GM18520 (cell line): ENCODE measurements at regions not wholly inside any gene's neighbourhood (a gene's known extent, or its start where the extent isn't known, plus 50 kb on each side); places are given as distances from the start of the nearest gene placed in this dataset.

ENCODE experiments used
- ATAC-seq: cut with Tn5 transposase; IDR thresholded peaks from one replicate; pipeline ENCODE4 v1.9.1; 2021; ENCODE audit not compliant: unreplicated experiment

DNA sequence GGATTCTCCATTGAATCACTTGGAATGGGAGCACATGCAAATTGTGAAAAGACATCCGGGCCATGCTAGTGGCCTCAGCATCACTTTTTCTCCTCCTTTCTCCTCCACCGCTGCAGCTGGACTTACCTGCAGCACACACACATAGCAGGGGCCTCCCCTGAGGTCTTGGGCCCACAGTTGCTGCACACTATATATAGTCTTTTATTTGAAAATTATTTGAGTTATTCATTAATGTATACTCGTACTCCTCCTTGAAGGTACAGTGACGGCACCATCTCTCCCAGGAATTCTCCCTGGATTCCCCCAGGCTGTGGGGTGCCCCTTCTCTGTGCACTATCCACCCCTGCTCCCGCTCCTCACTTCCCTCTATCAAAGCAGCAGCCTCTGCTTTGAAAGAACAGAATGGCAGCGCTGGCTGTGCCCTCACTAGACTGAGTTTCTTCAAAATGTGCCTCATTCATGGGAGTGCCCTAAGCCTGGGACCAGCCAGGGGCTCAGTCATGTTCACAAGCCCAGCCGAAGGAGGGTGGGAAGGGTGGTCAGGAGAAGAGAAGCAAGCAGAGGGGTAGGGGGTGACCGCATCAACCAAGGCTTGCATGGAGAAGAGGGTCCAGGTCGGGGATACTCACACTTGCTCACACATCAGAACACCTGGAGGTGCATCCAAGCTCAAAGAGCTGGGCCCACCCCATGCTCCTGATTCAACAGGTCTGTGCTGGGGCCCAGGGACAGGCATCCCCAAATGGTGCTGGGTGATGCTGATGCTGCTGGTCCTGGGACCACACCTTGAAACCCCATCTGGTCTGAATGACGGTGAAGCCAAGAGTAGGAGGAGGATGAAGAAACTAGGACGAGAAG is 156.2 kb upstream of the ZMIZ1 start:
- no peak for ATAC-seq

DNA sequence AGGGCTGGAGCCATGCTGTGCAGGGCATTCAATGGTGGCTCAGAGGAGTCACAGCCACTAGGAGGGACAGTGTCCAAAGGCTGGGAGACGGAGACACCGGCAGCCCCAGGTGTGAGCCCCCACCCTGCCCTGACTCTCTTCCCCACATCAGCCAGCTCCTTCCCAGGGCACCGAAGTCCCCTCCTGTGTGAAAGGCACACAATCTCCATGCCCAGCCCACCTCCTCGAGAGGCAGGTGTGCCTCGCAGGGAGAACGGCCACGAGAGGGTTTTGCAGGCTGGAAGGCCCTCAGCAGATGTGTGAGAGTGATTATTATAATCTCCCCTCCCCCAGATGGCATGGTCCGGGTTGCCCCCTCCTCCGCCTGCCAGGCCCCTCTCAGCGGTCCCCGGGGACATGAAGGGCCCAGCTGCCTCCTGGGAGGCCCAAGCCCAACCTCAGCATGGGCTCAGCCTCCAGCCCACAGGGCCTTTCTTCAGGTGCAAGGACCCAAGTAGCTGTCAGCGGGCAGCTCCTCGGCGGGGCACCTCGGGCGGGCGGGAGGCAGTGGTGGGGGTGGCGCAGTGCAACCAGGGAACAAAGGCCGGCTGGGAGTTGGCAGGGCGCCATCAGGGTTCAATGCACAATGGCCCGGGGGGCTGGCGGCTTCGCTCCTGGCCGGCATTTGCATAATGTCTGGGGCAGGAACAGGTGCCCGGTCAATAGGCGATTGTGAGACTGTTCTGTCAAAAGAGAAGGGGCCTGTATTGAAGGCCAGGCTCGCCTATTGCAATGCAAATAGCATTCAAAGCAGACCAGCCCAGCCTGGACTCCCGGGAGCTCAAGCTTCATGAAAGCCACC is 155.3 kb upstream of the ZMIZ1 start:
- ATAC-seq: no peak

DNA sequence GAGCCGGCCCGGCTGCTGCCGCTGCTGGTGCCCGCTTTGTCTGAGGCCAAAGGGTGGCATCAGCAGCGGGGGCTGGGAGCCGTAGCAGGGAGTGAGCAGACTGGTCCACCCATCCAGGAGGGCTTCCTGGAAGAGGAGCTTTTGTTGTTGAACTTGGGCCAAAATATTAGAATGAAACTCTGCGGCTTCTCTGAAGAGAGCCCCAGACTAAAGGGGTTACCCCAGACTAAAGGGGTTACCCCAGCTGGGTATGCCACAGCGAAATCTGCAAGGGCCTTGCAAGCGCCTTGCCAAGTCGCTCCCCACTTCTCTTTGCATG is 154.7 kb upstream of the ZMIZ1 start:
- ATAC-seq: no peak

DNA sequence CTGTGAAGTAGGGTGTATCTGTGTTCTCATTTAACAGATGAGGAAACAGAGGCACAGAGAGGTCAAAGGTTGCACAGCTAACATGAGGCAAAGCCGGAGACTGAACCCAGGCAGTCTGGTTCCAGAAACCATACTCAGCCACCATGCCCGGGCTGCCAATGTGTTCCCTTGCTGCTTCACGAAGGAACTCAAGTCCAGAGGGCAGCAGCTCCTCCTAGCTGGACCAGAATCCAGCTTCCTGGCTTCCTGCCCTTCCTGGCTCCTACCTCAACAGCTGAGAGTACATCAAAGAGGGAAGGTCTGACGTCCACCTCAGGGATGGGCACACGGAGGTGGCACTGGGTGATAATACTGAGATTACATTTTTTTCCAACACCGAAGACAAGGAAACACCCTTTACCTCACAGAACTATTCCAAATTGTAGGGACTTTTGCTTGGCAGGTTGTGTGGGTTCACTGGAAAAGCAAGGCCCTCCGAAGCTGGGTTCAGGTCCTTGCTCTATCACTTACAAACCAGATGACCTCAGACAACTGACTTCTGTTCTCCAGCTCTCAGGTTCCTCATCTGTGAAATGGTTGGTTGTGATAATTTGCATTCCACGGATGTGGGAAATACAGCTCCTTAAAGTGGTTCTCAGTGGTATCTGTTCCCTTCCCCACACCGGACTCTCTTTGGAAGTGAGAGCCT is 154.1 kb upstream of the ZMIZ1 start:
- no peak for ATAC-seq

DNA sequence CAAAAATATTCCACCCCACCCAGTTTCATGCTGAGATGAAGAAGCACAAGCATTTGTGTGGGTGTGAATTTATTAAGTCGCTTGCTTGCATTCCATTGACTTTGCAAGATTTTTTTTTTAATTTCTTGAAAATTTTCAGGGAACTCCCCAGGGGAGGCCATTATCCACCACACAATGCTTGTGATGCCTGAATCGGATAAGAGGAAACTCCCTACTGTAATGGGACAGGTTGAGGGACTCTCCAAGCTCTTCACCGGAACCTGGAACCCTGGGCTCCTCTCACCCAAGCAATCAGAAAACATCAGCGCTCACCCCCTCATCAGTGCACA is 153.6 kb upstream of the ZMIZ1 start:
- ATAC-seq: no peak

DNA sequence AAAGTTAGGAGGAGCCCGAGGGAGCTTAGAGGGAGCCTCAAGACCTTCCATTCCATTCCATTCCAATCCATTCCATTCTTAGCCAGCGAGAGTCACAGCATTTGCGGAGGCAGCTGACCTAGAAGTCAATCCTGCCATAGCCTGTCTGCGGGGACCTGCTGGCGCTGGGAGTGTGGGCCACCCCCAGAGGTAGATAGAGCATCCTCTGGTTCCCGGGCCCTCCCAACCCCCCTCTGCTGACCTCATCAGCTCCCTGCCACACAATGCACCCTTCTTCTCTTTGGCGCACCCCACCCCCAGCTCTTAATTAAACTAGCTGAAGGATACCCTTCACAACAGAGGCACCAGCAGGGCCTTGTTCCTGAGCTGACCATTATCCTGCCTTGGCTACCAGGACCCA is 152.5 kb upstream of the ZMIZ1 start:
- ATAC-seq: no peak

DNA sequence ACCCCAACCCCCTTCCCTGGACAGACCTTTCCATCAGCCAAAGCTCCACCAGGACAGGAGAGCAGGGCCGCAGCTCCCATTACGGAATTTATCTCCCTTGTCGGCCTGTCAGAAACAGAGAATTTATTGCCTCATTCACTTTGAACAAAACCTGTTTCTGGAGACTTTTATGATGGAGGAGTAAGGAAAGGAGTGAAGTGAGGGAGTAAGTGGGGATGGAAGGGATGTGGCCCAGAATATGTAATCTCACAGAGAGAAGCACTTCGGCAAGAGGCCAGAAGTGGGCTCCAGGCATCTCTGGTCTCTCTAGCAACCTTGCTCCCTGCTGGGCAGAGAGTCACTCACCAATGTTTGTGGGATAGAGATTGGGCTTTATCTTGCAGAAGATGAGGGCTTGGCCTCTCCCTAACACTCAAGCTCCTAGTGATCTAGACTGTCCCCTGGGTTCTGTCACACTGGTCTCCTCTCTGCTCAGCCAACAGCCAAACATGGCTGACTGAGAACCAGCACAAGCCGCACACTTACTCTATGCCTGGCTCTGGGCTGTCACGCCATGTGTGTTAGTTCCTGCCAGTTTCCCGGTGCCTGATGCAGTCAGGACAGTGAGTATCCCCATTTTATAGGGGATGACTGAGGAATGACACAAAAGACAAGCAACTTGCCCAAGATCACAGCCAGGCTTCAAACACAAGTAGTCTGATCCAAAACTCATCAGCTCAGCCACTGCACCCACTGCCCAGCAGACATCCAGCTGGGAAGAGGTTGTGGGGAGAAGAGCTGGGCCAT is 149.4 kb upstream of the ZMIZ1 start:
- no peak for ATAC-seq

DNA sequence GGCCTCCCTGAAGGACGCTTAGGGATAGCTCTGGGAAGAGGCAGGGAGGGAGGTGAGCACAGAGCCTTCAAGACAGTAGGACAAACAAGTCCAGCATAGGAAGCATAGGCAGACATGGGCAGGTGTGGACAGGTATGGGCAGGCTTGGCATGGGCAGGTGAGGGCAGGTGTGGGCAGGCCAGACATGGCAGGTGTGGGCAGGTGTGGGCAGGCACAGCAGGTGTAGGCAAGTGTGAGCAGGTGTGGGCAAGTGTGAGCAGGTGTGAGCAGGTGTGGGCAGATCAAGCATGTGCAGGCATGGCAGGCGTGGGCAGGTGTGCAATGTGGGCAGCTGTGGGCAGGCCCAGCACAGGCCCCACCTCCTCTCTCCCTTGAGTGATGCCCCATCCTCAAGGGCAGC is 148.8 kb upstream of the ZMIZ1 start:
- no peak for ATAC-seq

DNA sequence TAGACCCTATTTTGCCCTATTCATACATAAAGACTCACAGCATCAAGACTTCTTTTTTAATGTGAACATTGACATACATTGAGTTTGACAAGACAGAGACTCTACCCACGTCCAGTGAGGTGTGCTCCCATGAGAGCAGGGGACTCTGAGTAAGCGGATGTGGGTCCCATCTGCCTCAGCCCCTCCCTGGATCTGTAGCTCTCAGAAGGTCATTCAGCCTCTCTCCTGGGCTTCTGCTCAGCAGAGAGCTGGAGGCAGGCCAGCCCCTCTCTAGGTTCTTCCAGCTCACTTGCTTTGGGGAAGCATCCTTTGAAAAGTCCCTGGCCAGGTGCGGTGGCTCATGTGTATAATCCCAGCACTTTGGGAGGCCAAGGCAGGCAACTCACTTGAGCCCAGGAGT is 146.9 kb upstream of the ZMIZ1 start:
- ATAC-seq: no peak

DNA sequence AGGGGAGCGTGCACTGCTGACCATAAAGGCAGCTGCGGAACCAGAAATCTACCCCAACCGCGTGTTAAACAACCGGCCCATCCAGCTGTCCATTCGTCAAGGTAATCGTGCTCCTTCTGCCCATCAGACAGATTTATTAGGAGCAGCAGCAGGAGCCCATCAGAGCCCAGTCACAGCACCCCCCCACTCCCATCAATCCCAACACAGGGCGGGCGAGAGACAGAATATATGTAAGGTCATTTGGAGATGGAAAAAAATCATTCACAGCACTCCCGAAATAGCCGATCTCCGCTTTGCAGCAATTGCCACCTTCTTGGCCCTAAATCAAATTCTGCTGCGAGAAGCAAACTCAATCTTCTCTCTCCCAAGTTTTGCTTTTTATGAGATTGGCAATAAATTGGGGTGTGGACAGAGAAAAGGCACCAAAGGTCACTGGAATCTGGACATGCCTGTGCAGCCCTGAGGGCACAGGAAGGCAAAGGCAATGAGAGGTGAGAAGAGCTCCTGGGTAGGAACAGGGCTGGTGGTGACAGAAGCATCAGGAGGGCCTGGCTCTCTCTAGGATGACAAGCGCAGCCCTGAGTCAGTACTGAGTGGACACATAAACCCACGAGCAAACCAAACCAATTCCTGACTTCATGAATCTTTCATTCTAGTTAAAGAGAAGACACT is 145.0 kb upstream of the ZMIZ1 start:
- ATAC-seq: no peak

DNA sequence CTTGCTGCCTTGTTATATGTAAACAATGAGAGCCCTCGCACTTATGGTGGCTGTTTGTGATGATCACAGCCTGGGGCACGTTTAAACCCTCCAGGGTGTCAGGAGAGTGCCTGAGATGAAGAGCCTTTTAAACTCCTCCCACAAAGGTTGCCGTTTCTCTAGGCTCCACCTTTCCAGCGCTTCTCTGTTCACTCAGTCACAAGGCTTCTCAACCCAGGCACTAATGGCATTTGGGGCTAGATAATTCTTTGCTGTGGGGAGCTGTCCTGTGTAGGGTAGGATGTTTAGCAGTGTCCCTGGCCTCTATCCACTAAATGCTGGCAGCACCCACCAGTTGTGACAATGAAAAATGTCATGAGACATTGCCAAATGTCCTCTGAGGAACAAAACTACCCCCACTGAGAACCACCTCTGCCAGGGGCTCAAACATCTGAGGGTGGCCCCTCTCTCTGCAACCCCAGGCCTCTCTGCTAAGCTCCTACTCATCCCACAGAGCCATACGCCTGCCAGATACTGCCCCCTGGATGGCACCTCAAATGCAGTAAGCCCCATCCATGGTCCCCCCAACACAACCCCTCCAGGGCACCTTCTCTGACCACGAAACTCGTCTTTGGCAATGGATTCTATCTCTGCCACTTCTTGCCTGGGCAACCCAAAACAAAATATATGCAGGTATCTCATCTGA is 144.3 kb upstream of the ZMIZ1 start:
- ATAC-seq: no peak

DNA sequence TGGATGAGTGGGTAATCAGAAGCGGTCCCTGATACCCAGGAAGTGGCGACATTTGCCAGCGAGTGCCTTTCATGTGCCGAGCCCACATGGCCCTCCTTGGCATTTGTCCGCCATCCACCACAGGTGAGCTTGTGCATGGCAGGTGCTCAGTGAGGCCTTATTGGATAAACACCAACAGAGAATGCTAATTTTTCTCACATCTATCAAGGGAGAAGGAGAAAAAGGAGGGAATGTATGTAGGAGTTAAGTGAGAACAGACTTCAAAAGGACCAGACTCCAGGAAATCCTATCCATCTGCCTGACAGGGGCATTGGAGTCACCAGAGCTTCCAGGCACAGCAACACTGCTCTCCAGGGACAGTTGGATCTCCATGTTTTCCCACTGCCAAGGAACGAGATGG is 143.5 kb upstream of the ZMIZ1 start:
- ATAC-seq: no peak

DNA sequence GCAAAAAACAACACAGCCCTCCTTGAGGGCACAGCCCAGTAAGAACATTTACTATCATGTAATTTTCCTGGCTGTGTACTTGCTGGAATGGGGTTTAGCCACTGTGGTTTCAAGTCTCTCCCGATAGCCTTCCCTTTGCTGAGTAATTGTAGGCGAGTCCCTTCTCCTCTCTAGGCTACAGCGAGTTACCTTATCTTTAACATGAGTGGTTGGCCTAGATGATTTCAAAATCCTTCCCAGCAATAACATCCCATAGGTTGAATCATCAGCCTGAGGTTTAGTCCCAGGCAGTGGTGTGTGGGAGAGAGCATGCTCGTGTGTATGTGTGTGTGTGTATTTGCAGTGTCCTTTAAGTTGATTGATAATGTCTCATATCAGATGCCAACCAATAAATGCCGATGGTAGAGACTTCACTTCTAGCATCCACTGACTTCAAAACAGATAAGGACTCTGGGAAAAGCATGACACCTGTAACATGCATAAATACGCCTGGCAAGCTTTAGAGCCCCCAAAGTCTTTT is 142.9 kb upstream of the ZMIZ1 start:
- no peak for ATAC-seq

DNA sequence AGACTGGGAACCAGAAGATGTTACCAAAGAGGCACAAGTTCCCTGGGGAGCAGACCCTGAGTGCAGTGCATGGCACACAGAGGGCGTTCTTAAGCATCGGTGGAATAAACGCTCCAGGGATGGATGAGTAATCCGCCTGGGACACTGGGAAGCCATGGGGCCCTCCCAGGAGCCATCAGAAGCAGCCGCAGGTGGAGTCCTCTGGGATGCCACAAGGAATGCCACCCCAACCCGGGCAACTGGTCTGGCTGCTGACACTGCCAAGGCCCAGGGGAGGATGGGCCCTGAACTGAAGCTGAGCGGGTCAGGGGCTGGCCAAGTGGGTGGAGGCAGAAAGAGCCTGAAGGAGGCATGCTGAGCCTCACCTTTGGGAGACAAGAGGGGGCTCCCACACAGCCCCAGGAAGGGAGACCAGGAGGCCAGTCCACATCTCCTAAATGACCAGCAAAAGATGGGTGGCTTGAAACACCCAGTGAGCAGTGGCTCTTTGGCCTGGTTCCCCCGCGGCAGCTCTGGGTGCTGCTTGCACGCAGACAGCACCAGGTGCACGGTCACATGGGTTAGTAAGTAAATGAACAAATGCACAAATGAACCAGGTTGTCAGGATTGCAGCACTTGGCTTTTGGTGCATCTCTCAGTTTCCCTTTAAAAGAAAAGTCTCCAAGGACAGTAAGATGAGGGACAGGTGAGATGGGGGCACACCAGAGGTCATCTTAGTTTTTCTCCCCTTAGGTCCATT is 141.3 kb upstream of the ZMIZ1 start:
- ATAC-seq: no peak

DNA sequence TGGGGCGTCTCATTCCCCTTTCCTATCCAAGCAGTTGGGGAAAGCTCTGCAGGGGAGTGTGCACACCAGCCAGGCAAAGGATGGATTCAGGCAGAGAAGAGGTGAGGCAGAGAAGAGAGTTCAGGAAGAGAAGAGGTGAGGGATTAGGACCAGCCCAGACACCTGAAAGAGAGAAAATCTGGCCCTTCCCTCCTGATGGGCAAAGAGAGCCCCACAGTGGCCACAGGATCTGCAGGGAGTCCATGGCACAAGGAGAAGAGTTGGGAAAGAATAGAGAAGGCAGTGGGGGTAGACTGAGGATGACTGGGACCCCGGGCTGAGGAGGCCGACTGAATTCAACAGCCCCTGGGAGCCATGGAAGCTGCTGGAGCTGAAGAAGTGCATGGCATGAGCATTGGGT is 140.4 kb upstream of the ZMIZ1 start:
- ATAC-seq: no peak

DNA sequence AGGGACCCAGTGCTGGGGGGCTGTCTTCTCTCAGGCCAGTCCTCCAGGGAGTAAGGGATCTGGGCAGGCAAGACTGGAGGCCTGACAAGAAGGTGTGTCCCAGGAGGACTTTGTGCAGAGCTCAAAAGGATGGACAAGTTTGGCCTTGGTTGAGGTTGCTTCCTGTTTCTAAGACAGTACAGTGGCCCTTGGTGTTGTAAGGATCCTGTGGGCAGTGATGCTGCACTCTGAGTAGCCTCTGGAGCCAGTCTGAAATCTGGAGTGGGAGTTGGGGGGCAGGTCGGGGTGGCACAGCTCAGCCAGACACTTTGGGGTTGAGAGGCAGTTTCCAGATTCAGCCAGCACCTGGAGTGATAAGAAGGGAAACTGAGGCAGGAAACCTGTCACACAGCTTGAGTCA is 139.2 kb upstream of the ZMIZ1 start:
- ATAC-seq: no peak

DNA sequence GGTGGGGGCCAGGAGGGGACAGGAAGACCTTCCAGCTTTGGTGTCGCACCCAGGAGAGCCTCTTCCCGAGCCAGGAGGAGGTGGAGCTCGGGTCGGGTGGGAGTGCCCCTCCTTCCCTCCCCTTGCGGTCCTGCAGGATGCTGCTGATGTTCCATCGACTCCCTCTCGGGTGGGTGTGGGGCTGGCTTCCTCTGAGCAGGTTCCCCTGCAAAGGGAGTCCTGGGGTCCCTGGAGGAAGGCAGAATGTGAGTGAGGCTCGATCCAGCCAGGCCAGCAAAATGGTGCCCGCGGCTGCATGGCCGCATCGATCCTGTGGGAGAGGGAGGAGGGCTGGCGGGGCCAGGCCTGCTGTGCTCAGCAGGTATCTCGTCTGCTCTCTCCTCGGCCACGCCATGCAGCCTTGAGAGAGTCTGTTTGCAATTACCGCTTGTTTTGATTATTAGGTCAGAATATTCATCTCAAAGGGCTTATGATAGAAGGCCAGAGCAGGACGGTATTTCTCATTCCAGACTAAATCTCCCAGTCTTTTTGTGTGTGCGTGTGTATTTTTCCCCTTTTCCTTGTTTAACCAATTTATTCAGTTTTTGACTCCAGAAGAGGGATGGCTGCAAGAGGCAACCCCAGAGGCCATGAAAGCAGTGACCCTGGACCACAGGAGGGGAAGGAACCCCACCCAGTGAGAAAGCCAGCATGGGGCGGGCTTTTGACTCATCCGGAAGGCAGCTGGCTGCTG is 137.3 kb upstream of the ZMIZ1 start:
- ATAC-seq: no peak

DNA sequence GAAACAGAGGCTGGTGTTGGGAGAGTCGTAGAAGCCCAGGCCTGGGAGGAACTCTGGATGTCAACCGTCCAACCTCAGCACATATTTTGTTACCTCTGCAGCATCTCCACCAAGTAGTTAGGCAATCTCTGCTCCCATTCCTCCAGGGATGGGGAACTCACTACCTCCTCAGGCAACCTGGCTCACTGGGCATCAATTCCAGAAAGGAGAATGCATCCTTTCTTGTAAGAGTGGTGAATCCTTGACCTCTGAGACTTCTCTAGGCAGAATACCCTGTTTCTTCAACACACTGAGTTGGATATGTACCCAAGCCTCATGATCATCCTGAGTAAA is 136.7 kb upstream of the ZMIZ1 start:
- ATAC-seq: no peak

DNA sequence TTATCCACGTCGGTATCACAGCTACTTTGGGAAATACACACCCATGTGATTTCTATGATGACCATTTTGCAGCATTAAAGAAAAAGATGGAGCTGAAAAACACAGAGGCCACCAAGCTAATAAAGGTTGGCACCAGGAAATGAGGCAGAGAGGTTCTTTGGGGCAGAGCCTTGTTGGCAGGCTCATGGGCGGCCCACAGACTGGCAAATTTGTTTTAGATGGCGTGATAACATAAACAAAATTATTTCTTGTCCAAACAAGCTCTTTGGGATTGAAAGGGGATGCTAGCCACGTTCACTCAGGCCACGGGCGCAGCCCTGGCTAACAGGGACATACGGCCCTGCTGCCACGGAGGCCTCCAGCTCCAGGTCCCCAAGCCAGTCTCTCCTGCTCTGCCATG is 135.9 kb upstream of the ZMIZ1 start:
- no peak for ATAC-seq
